ENCODE measurements at regions not wholly inside any gene's neighbourhood (a gene's known extent, or its start where the extent isn't known, plus 50 kb on each side); places are given as distances from the start of the nearest gene placed in this dataset.

DNA sequence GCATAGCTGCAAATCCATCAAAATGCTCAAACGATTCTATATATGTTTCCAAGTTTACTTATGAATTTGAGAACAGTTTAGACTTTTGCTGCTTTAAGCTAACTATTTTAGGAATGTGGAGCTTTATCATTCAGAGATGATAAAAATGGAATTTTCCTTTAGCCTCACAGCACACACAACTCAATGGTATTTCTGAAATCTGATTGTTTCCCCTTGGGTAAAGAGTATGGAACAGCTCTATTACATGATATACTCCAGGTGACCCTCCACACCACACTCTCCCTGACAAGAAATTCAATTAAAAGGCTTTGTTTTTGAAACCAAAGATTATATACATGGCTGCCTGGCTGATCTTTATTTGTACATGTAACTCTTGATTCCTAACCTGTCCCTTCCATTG is 120.0 kb downstream of the LUZP4 start:
- TF ChIP-seq POLR2AphosphoS5 (IDR thresholded peaks at IDR 0.05) (no peak), EP300 (IDR thresholded peaks at IDR 0.05) (no peak)
- TF ChIP-seq, protein P1, sequence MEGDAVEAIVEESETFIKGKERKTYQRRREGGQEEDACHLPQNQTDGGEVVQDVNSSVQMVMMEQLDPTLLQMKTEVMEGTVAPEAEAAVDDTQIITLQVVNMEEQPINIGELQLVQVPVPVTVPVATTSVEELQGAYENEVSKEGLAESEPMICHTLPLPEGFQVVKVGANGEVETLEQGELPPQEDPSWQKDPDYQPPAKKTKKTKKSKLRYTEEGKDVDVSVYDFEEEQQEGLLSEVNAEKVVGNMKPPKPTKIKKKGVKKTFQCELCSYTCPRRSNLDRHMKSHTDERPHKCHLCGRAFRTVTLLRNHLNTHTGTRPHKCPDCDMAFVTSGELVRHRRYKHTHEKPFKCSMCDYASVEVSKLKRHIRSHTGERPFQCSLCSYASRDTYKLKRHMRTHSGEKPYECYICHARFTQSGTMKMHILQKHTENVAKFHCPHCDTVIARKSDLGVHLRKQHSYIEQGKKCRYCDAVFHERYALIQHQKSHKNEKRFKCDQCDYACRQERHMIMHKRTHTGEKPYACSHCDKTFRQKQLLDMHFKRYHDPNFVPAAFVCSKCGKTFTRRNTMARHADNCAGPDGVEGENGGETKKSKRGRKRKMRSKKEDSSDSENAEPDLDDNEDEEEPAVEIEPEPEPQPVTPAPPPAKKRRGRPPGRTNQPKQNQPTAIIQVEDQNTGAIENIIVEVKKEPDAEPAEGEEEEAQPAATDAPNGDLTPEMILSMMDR (IDR thresholded peaks at IDR 0.05), result no peak
